SK-N-DZ (cell line): ENCODE measurements at regions not wholly inside any gene's neighbourhood (a gene's known extent, or its start where the extent isn't known, plus 50 kb on each side); places are given as distances from the start of the nearest gene placed in this dataset.

ENCODE experiments used
- DNase-seq: peaks from one replicate; pipeline ENCODE4 v3.0.0-alpha.2; 2015; ENCODE audit warnings: low spot score

GRCh38 chr21:21722731-21723130 is 724.5 kb downstream of the NCAM2 start:
- no peak for DNase-seq

- DNase-seq = no peak
Observed at GRCh38 chr21:21730512-21730911, 732.3 kb downstream of the NCAM2 start.

- no peak for DNase-seq
Observed at GRCh38 chr21:21731626-21732025, 733.4 kb downstream of the NCAM2 start.

- no peak for DNase-seq
Observed at GRCh38 chr21:21734088-21734487, 735.9 kb downstream of the NCAM2 start.

- no peak for DNase-seq
Observed at GRCh38 chr21:21737186-21737585, 739.0 kb downstream of the NCAM2 start.

- DNase-seq = no peak
Observed at GRCh38 chr21:21740207-21740606, 742.0 kb downstream of the NCAM2 start.

GRCh38 chr21:21750124-21750825 is 752.1 kb downstream of the NCAM2 start:
- DNase-seq = peak; percentile 98

GRCh38 chr21:21751286-21751685 is 753.1 kb downstream of the NCAM2 start:
- DNase-seq = peak; percentile 9

GRCh38 chr21:21762855-21763254 is 764.6 kb downstream of the NCAM2 start:
- DNase-seq = no peak

GRCh38 chr21:21764281-21764680 is 766.1 kb downstream of the NCAM2 start:
- DNase-seq = no peak

- DNase-seq = no peak
Observed at GRCh38 chr21:21767276-21767675, 769.1 kb downstream of the NCAM2 start.

- no peak for DNase-seq
Observed at GRCh38 chr21:21788591-21788990, 790.4 kb downstream of the NCAM2 start.

- DNase-seq = no peak
Observed at GRCh38 chr21:21801921-21802320, 803.7 kb downstream of the NCAM2 start.

- peak; percentile 91 for DNase-seq
Observed at GRCh38 chr21:21806711-21807597, 808.7 kb downstream of the NCAM2 start.

- peak; percentile 92 for DNase-seq
Observed at GRCh38 chr21:21807598-21807903, 809.3 kb downstream of the NCAM2 start.

- peak; percentile 75 for DNase-seq
Observed at GRCh38 chr21:21813289-21813688, 815.1 kb downstream of the NCAM2 start.

- DNase-seq = no peak
Observed at GRCh38 chr21:21813934-21814333, 815.7 kb downstream of the NCAM2 start.

- DNase-seq = peak; percentile 88
Observed at GRCh38 chr21:21816778-21817177, 818.6 kb downstream of the NCAM2 start.

GRCh38 chr21:21818898-21819297 is 820.7 kb downstream of the NCAM2 start:
- DNase-seq = peak; percentile 98

- no peak for DNase-seq
Observed at GRCh38 chr21:21828130-21828529, 829.9 kb downstream of the NCAM2 start.

- DNase-seq = no peak
Observed at GRCh38 chr21:21831036-21831435, 832.8 kb downstream of the NCAM2 start.

- no peak for DNase-seq
Observed at GRCh38 chr21:21845901-21846300, 847.7 kb downstream of the NCAM2 start.

- DNase-seq = no peak
Observed at GRCh38 chr21:21851205-21851604, 853.0 kb downstream of the NCAM2 start.
